A549 (cell line): ENCODE measurements at regions not wholly inside any gene's neighbourhood (a gene's known extent, or its start where the extent isn't known, plus 50 kb on each side); places are given as distances from the start of the nearest gene placed in this dataset.

Experiments used
- CTCF ChIP-seq: fragments of >200 bp; sonication (Bioruptor Twin); formaldehyde crosslinking; IDR thresholded peaks from 3 replicates; pipeline ENCODE4 v1.5.1; 2016
- ESRRA ChIP-seq: fragments of 150-350 bp; IDR thresholded peaks from 2 replicates; pipeline ENCODE4 v1.6.1; 2014; ENCODE audit warnings: mild to moderate bottlenecking, low read length, borderline replicate concordance
- JUN ChIP-seq, 2 experiments: fragments of >200 bp; sonication (Bioruptor Twin); formaldehyde crosslinking; IDR thresholded peaks; 2 replicates in 1 of 2; 3 replicates in 1 of 2; pipeline ENCODE4 v1.6.1; 2016 to 2017
- NFE2L2 ChIP-seq: fragments of 150-350 bp; conservative IDR thresholded peaks from 2 replicates; pipeline ENCODE4 v1.6.1; 2014; ENCODE audit warnings: low read length
- POLR2A ChIP-seq: IDR thresholded peaks from 2 replicates; pipeline ENCODE4 v1.6.1; 2012; ENCODE audit warnings: mild to moderate bottlenecking, low read length
- RCOR1 ChIP-seq: fragments of 150-350 bp; IDR thresholded peaks from 2 replicates; pipeline ENCODE4 v1.6.1; 2014; ENCODE audit warnings: antibody characterized with exemption, low read length, low read depth
- REST ChIP-seq: fragments of 200-600 bp; sonication (generic); IDR thresholded peaks from 2 replicates; pipeline ENCODE4 v1.6.1; 2016; ENCODE audit warnings: antibody characterized with exemption, mild to moderate bottlenecking, moderate library complexity
- SREBF2 ChIP-seq: fragments of 450-650 bp; IDR thresholded peaks from 2 replicates; pipeline ENCODE4 v1.6.1; 2014; ENCODE audit warnings: mild to moderate bottlenecking, moderate library complexity

- TF ChIP-seq ESRRA = no peak
- TF ChIP-seq CTCF = no peak
- TF ChIP-seq REST = no peak
- no peak for TF ChIP-seq SREBF2
- TF ChIP-seq NFE2L2 = no peak
- TF ChIP-seq JUN (IDR thresholded peaks at IDR 0.05) = no peak
- TF ChIP-seq POLR2A = no peak
- TF ChIP-seq RCOR1 = no peak
These were observed 311.0 kb upstream of the TNRC6C start for GRCh38 chr17:77647531-77647930.
